ENCODE measurements at regions not wholly inside any gene's neighbourhood (a gene's known extent, or its start where the extent isn't known, plus 50 kb on each side); places are given as distances from the start of the nearest gene placed in this dataset.

DNA sequence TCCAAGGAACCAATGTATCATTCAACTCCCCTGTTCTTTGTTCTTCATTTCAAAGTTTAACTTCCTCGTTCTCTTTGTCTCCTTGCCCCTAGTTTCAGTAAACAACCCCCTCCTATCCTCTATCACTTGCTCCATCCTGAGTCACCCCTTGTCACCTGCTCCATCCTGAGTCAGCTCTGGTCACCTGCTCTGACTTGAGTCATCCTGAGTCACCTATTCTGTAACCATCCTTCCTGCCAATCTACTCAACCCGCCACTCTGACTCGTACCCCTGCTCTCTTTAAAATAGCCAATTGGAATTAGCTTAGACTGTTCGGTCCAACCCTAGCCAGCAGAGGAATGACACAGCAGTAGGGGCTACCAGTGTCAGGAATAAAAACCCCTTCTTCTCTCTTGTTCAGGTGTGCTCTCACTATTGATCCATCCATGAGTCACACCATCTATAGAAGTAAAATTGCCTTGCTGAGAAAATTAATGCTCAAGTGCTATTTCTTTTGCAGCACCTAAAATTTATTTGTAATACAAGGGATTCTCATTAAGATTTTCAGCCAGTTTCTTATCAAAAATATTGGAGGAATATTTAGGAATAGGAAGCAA, 326.8 kb downstream of the AKAIN1 start:
- in situ Hi-C loops (cut with MboI; ENCODE audit: low pct_unique_long_range_greater_than_20kb, low sequenced_read_pairs), result no loop called here
- no peak for DNase-seq

- in situ Hi-C loops (cut with MboI; ENCODE audit: low pct_unique_long_range_greater_than_20kb, low sequenced_read_pairs), result no loop called here
- DNase-seq, result no peak
These were observed 327.9 kb downstream of the AKAIN1 start for GRCh38 chr18:4869155-4869554.

DNA sequence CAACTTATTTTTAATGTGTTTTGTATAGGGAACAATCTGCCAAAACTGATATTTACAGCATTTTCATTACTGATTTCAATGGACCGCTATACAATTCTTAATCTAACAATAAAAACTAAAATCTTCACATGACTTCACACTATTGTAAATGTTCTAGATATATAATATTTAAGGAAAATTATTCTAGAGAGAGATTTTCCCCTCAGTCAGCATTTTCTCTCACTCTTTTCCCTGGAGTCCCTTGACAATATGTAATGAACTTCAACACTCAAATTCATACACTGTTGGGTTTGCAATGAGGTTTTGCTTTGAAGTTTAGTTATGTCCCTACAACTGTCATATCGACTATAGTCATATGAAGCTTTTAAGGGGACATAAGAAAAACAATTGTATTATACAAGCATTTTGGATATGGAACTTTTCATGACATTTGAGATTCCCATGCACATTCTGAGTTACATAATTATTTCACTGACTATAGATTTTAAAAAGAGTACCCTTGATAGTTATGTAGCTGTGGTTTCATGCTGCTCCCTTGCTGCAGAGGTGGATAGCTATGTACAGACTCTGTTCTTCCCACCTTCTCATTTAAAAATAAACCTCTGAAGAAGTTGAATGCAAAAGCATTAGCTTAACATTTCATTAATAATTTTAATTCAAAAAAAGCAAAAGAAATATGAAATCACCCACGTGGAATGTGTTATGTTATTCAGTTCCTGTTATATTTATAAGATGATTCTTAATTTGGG, 338.5 kb downstream of the AKAIN1 start:
- no peak for DNase-seq

GRCh38 chr18:4854671-4855070, 342.4 kb downstream of the AKAIN1 start:
- in situ Hi-C loops (cut with MboI; ENCODE audit: low pct_unique_long_range_greater_than_20kb, low sequenced_read_pairs), result no loop called here
- no peak for DNase-seq

More for the DNA sequence above, 338.5 kb downstream of the AKAIN1 start:
- in situ Hi-C loops (cut with MboI; ENCODE audit: low pct_unique_long_range_greater_than_20kb, low sequenced_read_pairs), result no loop called here

DNA sequence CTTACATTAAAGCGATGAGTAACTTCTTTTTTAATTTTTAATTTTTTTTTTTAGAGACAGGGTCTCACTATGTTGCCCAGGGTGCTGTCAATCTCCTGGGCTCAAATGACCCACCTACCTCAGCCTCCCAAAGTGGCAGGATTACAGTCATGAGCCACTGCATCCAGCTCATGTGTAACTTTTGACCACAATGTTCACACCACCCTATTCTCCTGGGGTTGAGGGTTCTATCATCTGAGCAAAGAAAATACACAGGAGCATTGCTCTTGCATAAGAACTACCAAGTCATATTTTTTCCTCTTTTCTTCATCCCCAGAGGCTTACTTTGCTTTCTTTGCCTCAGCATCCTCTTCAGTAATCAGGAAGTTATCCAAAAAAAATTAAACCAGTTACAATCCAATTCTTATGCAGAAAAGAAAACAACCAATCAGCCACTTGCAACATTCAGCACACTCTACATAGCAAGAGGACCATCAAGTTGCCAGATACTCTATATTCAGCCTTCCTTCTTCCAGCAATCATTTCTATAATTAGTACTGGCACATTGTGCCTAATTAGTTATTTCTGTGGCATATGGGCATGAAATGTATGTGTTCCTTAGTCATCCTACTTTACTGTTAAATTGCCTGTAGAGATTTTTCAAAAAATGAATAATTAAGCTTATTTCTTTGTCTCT, 345.6 kb downstream of the AKAIN1 start:
- no peak for DNase-seq
- in situ Hi-C loops (cut with MboI; ENCODE audit: low pct_unique_long_range_greater_than_20kb, low sequenced_read_pairs), result no loop called here

DNA sequence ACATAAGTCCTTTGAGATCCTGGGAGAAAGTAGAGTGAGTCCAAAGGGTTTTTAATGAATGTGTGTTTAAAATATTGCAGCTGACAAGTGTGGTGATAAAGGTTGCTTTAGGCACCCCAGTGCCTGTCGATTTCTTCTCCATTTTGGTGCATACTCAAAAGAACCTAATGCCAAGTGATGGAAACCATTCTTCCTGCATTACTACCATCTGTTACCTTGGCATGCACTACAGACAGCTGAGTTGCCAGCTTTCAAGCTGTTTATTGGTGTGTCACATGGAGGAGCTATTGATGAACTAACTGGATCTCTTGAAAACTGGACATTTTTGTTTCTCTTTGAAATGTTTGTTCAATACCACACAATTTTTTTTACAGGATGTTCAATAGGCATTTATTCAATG, 350.0 kb downstream of the AKAIN1 start:
- DNase-seq, result no peak
- in situ Hi-C loops (cut with MboI; ENCODE audit: low pct_unique_long_range_greater_than_20kb, low sequenced_read_pairs), result no loop called here

GRCh38 chr18:4844320-4844719, 352.7 kb downstream of the AKAIN1 start:
- in situ Hi-C loops (cut with MboI; ENCODE audit: low pct_unique_long_range_greater_than_20kb, low sequenced_read_pairs), result no loop called here
- no peak for DNase-seq

DNA sequence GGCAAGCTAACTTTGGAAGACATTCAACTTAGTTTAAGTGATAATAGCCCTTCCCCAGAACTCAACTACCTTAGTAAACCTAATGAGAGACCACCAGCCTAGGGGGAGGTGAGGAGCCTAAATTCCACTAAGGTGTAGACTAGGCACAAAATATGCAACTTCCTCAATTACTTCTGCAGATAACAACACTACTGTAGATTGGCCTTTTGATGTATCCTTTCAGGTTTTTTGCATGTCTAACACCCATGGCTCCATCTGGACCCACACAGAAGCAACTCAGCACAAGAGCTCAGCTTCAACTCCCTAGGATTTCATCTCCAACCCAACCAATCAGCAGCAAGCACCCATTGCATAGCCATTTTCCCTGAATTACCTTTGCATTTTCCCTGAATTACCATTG, 353.3 kb downstream of the AKAIN1 start:
- in situ Hi-C loops (cut with MboI; ENCODE audit: low pct_unique_long_range_greater_than_20kb, low sequenced_read_pairs), result no loop called here
- no peak for DNase-seq

DNA sequence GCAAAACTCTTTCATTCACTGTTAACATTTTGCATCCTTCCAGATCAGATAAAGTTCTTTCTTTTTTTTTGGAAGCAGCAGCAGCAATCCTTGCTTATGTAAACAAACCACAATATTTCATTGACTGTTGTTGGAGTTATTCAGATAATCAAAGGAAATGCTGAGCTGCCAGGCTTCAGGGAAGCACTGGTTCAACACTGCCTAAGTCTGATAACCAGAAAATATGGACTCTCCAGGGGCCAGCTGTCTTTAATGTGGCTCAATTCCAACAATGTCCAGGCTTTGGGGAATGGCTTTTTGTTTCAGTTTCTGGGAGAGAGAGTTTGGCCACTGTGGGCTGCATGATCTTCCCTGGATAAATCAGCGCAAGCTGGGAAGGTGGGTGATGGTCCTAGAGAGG, 354.3 kb downstream of the AKAIN1 start:
- DNase-seq, result no peak
- in situ Hi-C loops (cut with MboI; ENCODE audit: low pct_unique_long_range_greater_than_20kb, low sequenced_read_pairs), result no loop called here

GRCh38 chr18:4842287-4842686, 354.8 kb downstream of the AKAIN1 start:
- in situ Hi-C loops (cut with MboI; ENCODE audit: low pct_unique_long_range_greater_than_20kb, low sequenced_read_pairs), result no loop called here
- DNase-seq, result no peak

DNA sequence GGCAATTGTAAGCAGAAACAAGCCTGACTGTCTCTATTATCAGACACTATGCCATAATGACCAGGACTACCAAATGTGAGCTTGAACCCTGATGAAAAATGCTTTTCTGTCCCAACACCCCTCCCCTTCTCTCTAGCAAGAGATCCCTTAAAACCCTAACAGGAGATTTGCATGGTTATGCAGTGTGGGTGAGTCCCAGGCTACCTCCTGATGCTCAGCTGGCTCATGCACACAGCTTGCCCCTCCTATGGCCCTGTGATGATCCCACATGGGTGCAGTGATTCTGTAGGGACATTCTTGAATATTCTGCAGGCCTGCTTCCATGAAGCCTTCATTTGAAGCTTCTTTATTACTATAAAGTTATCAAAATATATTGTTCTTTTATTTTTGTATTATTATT, 357.4 kb downstream of the AKAIN1 start:
- in situ Hi-C loops (cut with MboI; ENCODE audit: low pct_unique_long_range_greater_than_20kb, low sequenced_read_pairs), result no loop called here
- DNase-seq, result no peak

- in situ Hi-C loops (cut with MboI; ENCODE audit: low pct_unique_long_range_greater_than_20kb, low sequenced_read_pairs), result no loop called here
- DNase-seq, result no peak
These were observed 360.9 kb downstream of the AKAIN1 start for GRCh38 chr18:4836141-4836540.

GRCh38 chr18:4831791-4832375, 365.2 kb downstream of the AKAIN1 start:
- in situ Hi-C loops (cut with MboI; ENCODE audit: low pct_unique_long_range_greater_than_20kb, low sequenced_read_pairs), result no loop called here
- no peak for DNase-seq

- DNase-seq, result no peak
- in situ Hi-C loops (cut with MboI; ENCODE audit: low pct_unique_long_range_greater_than_20kb, low sequenced_read_pairs), result no loop called here
These were observed 365.9 kb downstream of the AKAIN1 start for GRCh38 chr18:4831127-4831526.

- in situ Hi-C loops (cut with MboI; ENCODE audit: low pct_unique_long_range_greater_than_20kb, low sequenced_read_pairs), result no loop called here
- no peak for DNase-seq
These were observed 368.0 kb upstream of the DLGAP1 start for GRCh38 chr18:4823091-4823490.

- in situ Hi-C loops (cut with MboI; ENCODE audit: low pct_unique_long_range_greater_than_20kb, low sequenced_read_pairs), result no loop called here
- DNase-seq, result no peak
These were observed 366.7 kb upstream of the DLGAP1 start for GRCh38 chr18:4821801-4822200.

- DNase-seq, result no peak
- in situ Hi-C loops (cut with MboI; ENCODE audit: low pct_unique_long_range_greater_than_20kb, low sequenced_read_pairs), result no loop called here
These were observed 362.6 kb upstream of the DLGAP1 start for GRCh38 chr18:4817665-4818064.

DNA sequence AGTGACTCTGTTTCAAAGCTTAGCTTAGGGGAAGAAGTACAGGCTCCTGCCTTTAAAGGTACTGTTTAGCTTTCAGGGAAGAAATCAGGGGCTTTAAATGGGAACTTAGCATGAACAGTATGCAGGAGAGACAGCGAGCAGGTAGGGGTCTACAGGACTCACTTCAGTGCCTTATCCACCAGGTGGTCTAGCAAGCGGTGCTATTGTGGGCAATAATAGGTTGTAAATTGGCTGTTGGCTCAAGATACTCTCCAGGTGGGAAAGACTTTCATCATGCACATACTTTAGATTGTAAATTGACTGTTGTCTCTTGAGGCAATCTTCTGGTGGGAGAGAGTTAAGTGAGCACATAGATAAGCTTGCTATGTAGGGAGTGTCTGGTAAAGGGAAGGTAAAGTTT, 358.6 kb upstream of the DLGAP1 start:
- in situ Hi-C loops (cut with MboI; ENCODE audit: low pct_unique_long_range_greater_than_20kb, low sequenced_read_pairs), result no loop called here
- DNase-seq, result no peak

DNA sequence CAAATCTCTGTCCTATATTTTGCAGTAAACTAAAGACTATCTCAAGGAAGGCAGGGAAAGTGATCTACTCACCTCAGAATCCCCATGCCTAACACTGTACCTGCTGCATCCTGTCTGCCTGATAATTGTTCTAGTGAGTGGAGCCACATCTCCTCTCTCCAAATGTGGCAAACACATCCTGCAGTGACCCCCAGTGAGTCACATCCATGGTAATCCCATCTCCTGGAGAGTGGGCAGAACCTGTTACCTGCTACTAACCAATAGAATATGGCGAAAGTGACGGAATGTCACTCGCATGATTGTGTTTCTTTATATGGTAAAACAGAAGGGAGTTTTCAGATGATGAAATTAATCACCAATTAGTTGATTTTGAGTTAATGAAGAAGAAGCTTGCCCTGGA, 353.8 kb upstream of the DLGAP1 start:
- DNase-seq, result no peak

GRCh38 chr18:4807604-4808293, 352.6 kb upstream of the DLGAP1 start:
- no peak for DNase-seq
- in situ Hi-C loops (cut with MboI; ENCODE audit: low pct_unique_long_range_greater_than_20kb, low sequenced_read_pairs), result no loop called here

More for the DNA sequence above, 353.8 kb upstream of the DLGAP1 start:
- in situ Hi-C loops (cut with MboI; ENCODE audit: low pct_unique_long_range_greater_than_20kb, low sequenced_read_pairs), result no loop called here

Data from KBM-7 (cell line).